Neural cell (in vitro differentiated cells): ENCODE measurements at regions not wholly inside any gene's neighbourhood (a gene's known extent, or its start where the extent isn't known, plus 50 kb on each side); places are given as distances from the start of the nearest gene placed in this dataset.

Source experiments
- H2AFZ ChIP-seq: fragments of 200-600, 300-800 bp; sonication (generic), shearing (Covaris generic); 2 replicates; pipeline ENCODE4 v1.6.0; 2014; ENCODE audit warnings: low read depth, mild to moderate bottlenecking, antibody characterized with exemption, low read length, moderate library complexity
- H3F3A ChIP-seq: fragments of 200-600 bp; shearing (Covaris generic); 2 replicates; pipeline ENCODE4 v1.6.1; 2016; ENCODE audit warnings: mild to moderate bottlenecking, moderate library complexity, mixed read lengths, antibody characterized with exemption, low read length; ENCODE audit not compliant: insufficient read depth, poor library complexity, severe bottlenecking
- H3K27ac ChIP-seq: fragments of 200-600, 300-800 bp; sonication (generic), shearing (Covaris generic); 2 replicates; pipeline ENCODE4 v1.5.1; 2014; ENCODE audit warnings: mild to moderate bottlenecking, low read length, moderate library complexity
- H3K27me3 ChIP-seq: fragments of 300-800, 200-600 bp; sonication (generic), shearing (Covaris generic); 2 replicates; pipeline ENCODE4 v1.6.0; 2014; ENCODE audit warnings: mild to moderate bottlenecking, low read depth, low read length, moderate library complexity; ENCODE audit not compliant: insufficient read depth
- H3K36me3 ChIP-seq: fragments of 300-800, 200-600 bp; sonication (generic), shearing (Covaris generic); 2 replicates; pipeline ENCODE4 v1.5.1; 2014; ENCODE audit warnings: mild to moderate bottlenecking, antibody characterized with exemption, low read length, moderate library complexity; ENCODE audit not compliant: insufficient read depth
- H3K4me2 ChIP-seq: fragments of 300-800, 200-600 bp; sonication (generic), shearing (Covaris generic); 2 replicates; pipeline ENCODE4 v1.6.0; 2014; ENCODE audit warnings: mild to moderate bottlenecking, low read length
- H3K4me3 ChIP-seq: fragments of 300-800, 200-600 bp; sonication (generic), shearing (Covaris generic); 2 replicates; pipeline ENCODE4 v1.5.1; 2014; ENCODE audit warnings: mild to moderate bottlenecking, low read length, moderate library complexity
- H3K79me2 ChIP-seq: fragments of 200-600 bp; shearing (Covaris generic); replicated peaks from 2 replicates; pipeline ENCODE4 v1.6.0; 2014; ENCODE audit warnings: mild to moderate bottlenecking, low read length, moderate library complexity; ENCODE audit not compliant: insufficient read depth
- H3K9ac ChIP-seq: fragments of 300-800, 200-600 bp; sonication (generic), shearing (Covaris generic); 2 replicates; pipeline ENCODE4 v1.6.1; 2016; ENCODE audit warnings: mild to moderate bottlenecking, low read length, mixed read lengths
- H3K9me2 ChIP-seq: fragments of 200-600 bp; shearing (Covaris generic); 2 replicates; pipeline ENCODE4 v1.6.1; 2016; ENCODE audit warnings: mild to moderate bottlenecking, low read length, mixed read lengths; ENCODE audit not compliant: insufficient read depth
- H3K9me3 ChIP-seq: fragments of 200-600, 300-800 bp; sonication (generic), shearing (Covaris generic); 2 replicates; pipeline ENCODE4 v1.6.1; 2016; ENCODE audit warnings: mild to moderate bottlenecking, mixed run types, low read length, moderate library complexity, mixed read lengths
- H4K20me1 ChIP-seq: fragments of 200-600 bp; shearing (Covaris generic); 2 replicates; pipeline ENCODE4 v1.6.1; 2016; ENCODE audit warnings: mild to moderate bottlenecking, mixed run types; ENCODE audit not compliant: insufficient read depth
- EP300 ChIP-seq: fragments of 450-650 bp; conservative IDR thresholded peaks from 2 replicates; pipeline ENCODE4 v1.6.1; 2014; ENCODE audit warnings: antibody characterized with exemption, mild to moderate bottlenecking, moderate library complexity; ENCODE audit not compliant: poor library complexity, severe bottlenecking
- EZH2 ChIP-seq: fragments of 200-600, 300-800 bp; shearing (Covaris generic), sonication (generic); IDR thresholded peaks from 2 replicates; pipeline ENCODE4 v1.6.1; 2014; ENCODE audit warnings: antibody characterized with exemption, low read length, borderline replicate concordance, mild to moderate bottlenecking; ENCODE audit not compliant: insufficient read depth, poor library complexity, severe bottlenecking
- MXI1 ChIP-seq: fragments of 450-650 bp; conservative IDR thresholded peaks from 2 replicates; pipeline ENCODE4 v1.6.1; 2014; ENCODE audit warnings: antibody characterized with exemption, mild to moderate bottlenecking; ENCODE audit not compliant: poor library complexity, severe bottlenecking
- POLR2AphosphoS5 ChIP-seq: IDR thresholded peaks from 2 replicates; pipeline ENCODE4 v1.6.1; 2012
- RAD21 ChIP-seq: fragments of 450-650 bp; conservative IDR thresholded peaks from 2 replicates; pipeline ENCODE4 v1.6.1; 2014; ENCODE audit warnings: antibody characterized with exemption, mild to moderate bottlenecking, moderate library complexity
- SMC3 ChIP-seq: fragments of 450-650 bp; conservative IDR thresholded peaks from 2 replicates; pipeline ENCODE4 v1.6.1; 2014; ENCODE audit warnings: antibody characterized with exemption, mild to moderate bottlenecking, moderate library complexity; ENCODE audit not compliant: poor library complexity
- TAF1 ChIP-seq: IDR thresholded peaks from 2 replicates; pipeline ENCODE4 v1.6.1; 2012; ENCODE audit warnings: low read depth
- TF ChIP-seq, protein P1 (sequence below): fragments of 450-650 bp; IDR thresholded peaks from 2 replicates; pipeline ENCODE4 v1.5.1; 2014; ENCODE audit warnings: antibody characterized with exemption, mild to moderate bottlenecking, moderate library complexity; ENCODE audit not compliant: poor library complexity, severe bottlenecking
- TF ChIP-seq, protein P2 (sequence below): IDR thresholded peaks from 2 replicates; pipeline ENCODE4 v1.6.1; 2012; ENCODE audit warnings: borderline replicate concordance

DNA sequence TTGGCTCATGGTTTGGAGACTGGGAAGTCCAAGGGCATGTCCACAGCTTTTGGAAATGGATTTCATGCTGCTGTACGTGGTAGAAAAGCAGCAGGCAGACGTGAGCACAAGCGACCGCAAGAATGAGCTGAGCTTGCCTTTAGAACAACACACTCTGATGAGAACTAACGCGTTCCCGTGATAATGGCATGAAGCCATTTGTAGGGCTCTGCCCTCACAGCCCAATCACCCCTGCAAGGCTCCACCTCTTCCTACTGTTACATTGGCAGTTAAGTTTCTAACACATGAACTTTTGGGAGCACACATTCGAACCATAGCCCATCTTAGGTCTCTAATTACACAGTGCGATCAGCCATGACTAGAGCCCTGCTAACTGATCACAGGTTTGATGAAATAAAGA lies 107.5 kb upstream of the TMEM170B start:
- no peaks in the 10 kb centered on the region for H3K9me2 ChIP-seq
- no peaks in the 10 kb centered on the region for H4K20me1 ChIP-seq
- no peaks in the 10 kb centered on the region for H3K36me3 ChIP-seq
- no peaks in the 10 kb centered on the region for H3F3A ChIP-seq
- no peak overlapping the region for H3K9ac ChIP-seq
- TF ChIP-seq RAD21 = no peak
- TF ChIP-seq, protein P1, sequence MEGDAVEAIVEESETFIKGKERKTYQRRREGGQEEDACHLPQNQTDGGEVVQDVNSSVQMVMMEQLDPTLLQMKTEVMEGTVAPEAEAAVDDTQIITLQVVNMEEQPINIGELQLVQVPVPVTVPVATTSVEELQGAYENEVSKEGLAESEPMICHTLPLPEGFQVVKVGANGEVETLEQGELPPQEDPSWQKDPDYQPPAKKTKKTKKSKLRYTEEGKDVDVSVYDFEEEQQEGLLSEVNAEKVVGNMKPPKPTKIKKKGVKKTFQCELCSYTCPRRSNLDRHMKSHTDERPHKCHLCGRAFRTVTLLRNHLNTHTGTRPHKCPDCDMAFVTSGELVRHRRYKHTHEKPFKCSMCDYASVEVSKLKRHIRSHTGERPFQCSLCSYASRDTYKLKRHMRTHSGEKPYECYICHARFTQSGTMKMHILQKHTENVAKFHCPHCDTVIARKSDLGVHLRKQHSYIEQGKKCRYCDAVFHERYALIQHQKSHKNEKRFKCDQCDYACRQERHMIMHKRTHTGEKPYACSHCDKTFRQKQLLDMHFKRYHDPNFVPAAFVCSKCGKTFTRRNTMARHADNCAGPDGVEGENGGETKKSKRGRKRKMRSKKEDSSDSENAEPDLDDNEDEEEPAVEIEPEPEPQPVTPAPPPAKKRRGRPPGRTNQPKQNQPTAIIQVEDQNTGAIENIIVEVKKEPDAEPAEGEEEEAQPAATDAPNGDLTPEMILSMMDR = no peak
- TF ChIP-seq MXI1 = no peak
- TF ChIP-seq SMC3 = no peak
- TF ChIP-seq, protein P2, sequence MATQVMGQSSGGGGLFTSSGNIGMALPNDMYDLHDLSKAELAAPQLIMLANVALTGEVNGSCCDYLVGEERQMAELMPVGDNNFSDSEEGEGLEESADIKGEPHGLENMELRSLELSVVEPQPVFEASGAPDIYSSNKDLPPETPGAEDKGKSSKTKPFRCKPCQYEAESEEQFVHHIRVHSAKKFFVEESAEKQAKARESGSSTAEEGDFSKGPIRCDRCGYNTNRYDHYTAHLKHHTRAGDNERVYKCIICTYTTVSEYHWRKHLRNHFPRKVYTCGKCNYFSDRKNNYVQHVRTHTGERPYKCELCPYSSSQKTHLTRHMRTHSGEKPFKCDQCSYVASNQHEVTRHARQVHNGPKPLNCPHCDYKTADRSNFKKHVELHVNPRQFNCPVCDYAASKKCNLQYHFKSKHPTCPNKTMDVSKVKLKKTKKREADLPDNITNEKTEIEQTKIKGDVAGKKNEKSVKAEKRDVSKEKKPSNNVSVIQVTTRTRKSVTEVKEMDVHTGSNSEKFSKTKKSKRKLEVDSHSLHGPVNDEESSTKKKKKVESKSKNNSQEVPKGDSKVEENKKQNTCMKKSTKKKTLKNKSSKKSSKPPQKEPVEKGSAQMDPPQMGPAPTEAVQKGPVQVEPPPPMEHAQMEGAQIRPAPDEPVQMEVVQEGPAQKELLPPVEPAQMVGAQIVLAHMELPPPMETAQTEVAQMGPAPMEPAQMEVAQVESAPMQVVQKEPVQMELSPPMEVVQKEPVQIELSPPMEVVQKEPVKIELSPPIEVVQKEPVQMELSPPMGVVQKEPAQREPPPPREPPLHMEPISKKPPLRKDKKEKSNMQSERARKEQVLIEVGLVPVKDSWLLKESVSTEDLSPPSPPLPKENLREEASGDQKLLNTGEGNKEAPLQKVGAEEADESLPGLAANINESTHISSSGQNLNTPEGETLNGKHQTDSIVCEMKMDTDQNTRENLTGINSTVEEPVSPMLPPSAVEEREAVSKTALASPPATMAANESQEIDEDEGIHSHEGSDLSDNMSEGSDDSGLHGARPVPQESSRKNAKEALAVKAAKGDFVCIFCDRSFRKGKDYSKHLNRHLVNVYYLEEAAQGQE = no peak
- TF ChIP-seq EP300 = no peak
- TF ChIP-seq TAF1 = no peak
- no peak for TF ChIP-seq EZH2
- TF ChIP-seq POLR2AphosphoS5 = no peak
- H3K4me3 ChIP-seq = no peak overlapping the region
- no peaks in the 10 kb centered on the region for H3K27me3 ChIP-seq
- H3K27ac ChIP-seq = no peak overlapping the region
- H3K79me2 ChIP-seq = no peaks in the 10 kb centered on the region
- H3K9me3 ChIP-seq = no peaks in the 10 kb centered on the region
- H2AFZ ChIP-seq = no peak overlapping the region
- no peak overlapping the region for H3K4me2 ChIP-seq

DNA sequence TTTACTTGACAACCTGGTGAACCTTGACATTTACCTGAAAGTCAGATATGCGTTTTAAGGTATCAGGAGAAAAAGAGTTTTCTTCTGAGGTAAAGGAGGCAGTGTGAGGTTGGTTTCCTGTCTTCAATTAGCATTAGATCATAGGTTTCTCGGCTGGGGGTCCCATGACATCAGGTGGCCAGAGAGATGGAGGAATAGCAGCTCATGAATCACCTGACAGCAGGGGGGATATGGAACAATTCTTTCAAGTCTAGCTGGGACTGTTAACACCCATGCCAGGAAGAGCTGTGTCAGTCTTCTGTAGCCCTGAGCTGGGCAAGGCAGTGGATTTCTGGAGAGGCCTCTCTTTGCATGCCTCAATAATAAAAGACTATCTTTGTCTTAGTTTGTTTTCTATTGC lies 108.0 kb upstream of the TMEM170B start:
- Histone ChIP-seq H3K4me2 (no peak overlapping the region), H3F3A (no peaks in the 10 kb centered on the region), H3K4me3 (no peak overlapping the region), H4K20me1 (no peaks in the 10 kb centered on the region), H2AFZ (no peak overlapping the region), H3K9ac (no peak overlapping the region), H3K27ac (no peak overlapping the region), H3K79me2 (no peaks in the 10 kb centered on the region), H3K27me3 (no peaks in the 10 kb centered on the region), H3K9me2 (no peaks in the 10 kb centered on the region), H3K36me3 (no peaks in the 10 kb centered on the region), H3K9me3 (no peaks in the 10 kb centered on the region)
- TF ChIP-seq EP300 (no peak), SMC3 (no peak), RAD21 (no peak), EZH2 (no peak), MXI1 (no peak), TAF1 (no peak), POLR2AphosphoS5 (no peak)
- TF ChIP-seq, protein P1 = no peak
- TF ChIP-seq, protein P2 = no peak
